ENCODE measurements at regions not wholly inside any gene's neighbourhood (a gene's known extent, or its start where the extent isn't known, plus 50 kb on each side); places are given as distances from the start of the nearest gene placed in this dataset.
"Not testable (repeated sequence)": the region's sequence is repeated elsewhere in the genome, so short reads cannot be mapped to it uniquely, and the experiment has no call there.

GRCh38 chr18:70421471-70422390 is 132.9 kb downstream of the SOCS6 start:
- DNase-seq (ENCODE audit: low read depth): peak; percentile 97

DNA sequence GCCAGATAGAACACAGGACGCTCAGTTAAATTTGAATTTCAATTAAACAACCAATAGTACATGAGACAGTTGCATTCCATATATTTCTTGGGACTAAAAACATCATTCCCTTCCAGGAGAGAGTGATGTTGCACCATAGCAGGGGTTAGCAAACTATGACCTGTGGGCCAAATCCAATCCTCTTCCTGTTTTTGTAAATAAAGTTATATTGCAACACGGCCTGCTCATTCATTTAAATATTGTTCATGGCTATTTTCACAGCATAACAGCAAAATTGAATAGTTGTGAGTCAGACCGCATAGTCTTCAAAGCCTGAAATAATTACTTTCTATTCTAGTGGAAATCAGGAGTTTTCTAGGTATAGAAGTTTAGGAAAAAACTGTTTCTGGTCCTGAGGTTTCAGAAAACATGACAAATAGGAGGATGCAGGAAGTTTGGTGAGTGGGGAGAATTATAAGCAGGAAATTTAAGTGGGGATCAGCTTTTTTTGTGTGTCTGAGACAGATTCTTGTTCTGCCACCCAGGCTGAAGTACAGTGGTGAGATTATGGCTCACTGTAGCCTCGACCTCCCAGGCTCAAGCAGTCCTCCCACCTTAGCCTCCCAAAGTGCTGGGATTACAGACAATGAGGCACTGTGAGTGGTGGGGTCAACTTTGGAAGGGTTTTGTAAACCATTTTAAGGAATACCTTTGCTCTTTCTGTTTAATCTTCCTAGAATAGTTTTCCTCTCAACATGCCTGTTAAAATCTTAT is 131.5 kb downstream of the SOCS6 start:
- peak; percentile 78 for DNase-seq (ENCODE audit: low read depth)

- peak; percentile 65 for DNase-seq (ENCODE audit: low read depth)
These were observed 130.7 kb downstream of the SOCS6 start for GRCh38 chr18:70419526-70419925.

DNA sequence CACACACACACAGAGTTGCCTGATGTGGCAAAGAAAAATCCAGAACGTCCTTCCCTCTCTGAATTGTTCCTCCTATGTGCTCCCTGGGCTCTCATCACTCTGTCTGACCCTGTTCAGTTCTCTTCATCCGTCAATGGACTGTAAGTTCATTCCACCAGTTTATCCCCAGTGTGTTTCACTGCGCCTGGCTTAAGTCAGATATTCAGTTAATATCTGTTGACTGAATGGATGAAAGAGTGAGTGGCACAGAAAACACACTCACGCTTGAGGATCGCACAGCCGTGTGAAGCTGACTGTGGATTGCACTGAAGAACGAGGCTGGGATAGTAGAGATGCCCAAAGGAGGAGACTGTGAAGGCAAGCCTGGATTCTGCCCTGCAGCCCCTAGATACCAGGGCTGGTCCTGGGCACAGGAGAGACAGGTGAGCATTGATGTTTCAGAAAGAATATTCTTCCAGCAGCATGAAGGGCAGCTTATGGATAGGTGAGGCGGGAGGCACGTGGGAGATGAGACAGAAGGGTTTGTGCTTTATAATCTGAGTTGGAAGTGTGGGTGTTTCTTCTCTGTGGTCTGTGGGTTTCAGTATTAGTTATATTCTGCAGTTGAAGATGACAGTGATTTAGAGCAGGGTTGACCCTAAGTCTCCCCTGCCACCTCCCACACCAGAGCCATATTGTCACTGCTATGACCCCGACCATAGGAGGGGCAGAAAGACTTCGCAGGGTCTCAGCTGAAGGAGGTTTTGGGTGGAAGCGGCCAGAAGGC is 129.9 kb downstream of the SOCS6 start:
- DNase-seq (ENCODE audit: low read depth): no peak

- DNase-seq (ENCODE audit: low read depth): no peak
These were observed 129.0 kb downstream of the SOCS6 start for GRCh38 chr18:70417847-70418246.

DNA sequence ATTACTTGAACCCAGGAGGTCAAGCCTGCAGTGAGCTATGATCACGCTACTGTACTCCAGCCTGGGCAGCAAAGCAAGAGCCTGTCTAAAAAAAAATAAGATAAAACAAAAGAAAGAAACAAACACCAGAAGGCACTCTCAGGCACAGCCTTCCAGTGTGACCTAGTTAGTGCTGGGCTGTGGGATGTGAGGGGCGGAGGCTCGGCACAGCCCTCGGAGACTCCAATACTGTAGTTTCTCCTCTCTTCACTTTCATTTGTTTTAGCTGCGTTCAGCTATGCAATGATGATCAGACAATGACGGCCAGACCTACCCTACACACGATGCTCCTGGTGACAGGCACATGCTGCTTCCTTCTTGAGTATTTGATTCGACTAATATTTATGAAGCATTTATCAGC is 127.7 kb downstream of the SOCS6 start:
- no peak for DNase-seq (ENCODE audit: low read depth)

DNA sequence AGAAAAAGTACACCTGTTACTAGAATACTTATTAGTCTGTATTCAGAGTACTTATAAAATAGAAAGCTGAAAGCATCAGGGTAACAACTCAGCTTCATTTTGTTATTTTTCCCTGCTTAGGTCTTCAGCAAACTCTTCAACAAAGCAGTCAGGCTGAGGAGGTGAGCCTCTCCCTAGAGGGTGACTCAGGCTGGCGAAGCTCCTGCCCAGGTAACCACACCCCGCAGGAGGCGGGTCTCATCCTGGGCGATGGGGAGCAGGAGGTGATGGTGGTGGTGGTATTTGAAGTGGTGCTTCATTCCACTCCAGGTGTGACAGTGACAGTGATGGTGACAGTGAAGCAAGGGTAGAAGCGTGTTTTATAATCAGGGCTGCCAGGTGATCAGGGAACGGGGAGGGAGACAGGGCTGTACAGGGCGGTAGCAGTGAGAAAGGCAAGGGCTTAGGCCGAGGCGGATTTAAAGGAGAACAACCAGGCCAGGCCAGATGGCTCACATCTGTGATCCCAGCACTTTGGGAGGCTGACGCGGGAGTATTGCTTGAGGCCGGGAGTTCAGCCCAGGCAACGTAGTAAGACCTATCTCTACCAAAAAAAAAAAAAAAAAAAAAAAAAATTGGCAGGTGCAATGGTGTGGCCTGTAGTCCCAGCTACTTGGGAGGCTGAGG is 127.1 kb downstream of the SOCS6 start:
- no peak for DNase-seq (ENCODE audit: low read depth)

GRCh38 chr18:70414315-70414900 is 125.6 kb downstream of the SOCS6 start:
- no peak for DNase-seq (ENCODE audit: low read depth)

DNA sequence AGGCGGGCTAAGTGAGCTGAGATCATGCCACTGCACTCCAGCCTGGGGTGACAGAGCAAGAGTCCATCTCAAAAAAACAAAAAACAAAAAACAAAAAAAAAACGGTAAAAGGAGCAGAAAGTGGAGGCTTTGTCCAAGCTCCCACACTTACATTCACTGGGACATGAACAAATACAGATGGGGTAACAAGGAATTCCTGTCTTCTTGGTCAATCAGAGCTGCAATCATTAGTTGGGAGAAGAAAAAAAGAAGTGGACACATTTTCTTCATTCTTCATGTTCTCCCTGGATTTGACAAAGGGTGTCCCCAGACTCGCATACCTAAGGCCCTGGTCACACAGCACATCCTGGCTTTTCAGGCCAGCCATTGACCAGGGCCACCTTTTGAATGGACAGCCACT is 124.6 kb downstream of the SOCS6 start:
- DNase-seq (ENCODE audit: low read depth): no peak

GRCh38 chr18:70411876-70412435 is 123.1 kb downstream of the SOCS6 start:
- no peak for DNase-seq (ENCODE audit: low read depth)

DNA sequence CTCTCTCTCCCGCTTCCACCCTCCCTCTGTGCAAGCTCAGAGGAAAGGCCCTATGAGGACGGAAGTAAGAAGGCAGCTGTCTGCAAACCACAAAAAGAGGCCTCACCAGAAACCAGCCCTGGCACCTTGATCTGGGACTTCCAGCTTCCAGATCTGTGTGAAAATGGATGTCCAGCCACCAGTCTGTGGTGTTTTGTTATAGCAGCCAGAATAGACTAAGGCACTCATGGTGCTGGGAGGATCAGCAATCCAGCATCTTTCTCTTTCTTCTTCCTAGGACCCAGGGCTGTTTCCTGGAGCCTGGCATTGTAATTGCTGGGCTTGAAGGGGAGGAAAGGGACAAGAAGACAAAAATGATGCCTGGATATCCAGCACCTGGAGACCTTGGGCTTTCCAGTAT is 122.5 kb downstream of the SOCS6 start:
- DNase-seq (ENCODE audit: low read depth): no peak

GRCh38 chr18:70405052-70405451 is 116.2 kb downstream of the SOCS6 start:
- peak; percentile 48 for DNase-seq (ENCODE audit: low read depth)

- no peak for DNase-seq (ENCODE audit: low read depth)
These were observed 111.6 kb downstream of the SOCS6 start for GRCh38 chr18:70400476-70400875.

DNA sequence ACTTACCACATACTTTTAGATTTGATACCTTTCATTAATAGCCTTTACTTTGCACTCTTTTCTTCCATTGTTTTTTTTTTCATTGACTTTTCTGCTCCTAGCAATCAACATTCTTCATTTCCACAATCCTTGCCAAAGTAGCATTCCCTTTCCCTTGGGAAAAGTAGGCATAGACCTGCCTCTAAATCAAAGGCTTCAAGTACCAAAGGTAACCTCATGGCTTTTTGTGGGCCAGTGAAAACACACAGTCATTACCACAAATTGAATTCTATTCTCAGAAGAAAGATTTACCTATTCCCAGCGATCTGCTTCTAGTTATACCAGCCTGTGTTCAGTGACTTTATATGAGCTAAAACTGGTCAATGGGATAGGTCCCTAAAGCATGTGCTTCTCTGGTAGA is 109.2 kb downstream of the SOCS6 start:
- DNase-seq (ENCODE audit: low read depth): peak; percentile 80

GRCh38 chr18:70397259-70397925 is 108.5 kb downstream of the SOCS6 start:
- DNase-seq (ENCODE audit: low read depth): no peak

DNA sequence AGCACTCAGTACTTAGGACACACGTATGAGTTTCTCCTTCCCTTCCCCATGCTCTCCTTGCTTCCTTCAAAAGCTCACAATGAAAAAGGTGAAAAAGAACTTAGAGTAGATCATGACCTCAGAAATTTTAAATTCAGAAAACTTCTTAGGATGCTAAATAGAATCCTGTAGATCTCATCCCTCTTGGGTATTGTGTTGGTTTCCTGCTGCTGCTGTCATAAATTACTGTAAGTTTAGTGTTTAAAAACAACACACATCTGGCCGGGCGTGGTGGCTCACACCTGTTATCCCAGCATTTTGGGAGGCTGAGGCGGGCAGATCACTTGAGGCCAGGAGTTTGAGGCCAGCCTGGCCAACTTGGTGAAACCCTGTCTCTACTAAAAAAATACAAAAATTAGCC is 106.9 kb downstream of the SOCS6 start:
- not testable (repeated sequence) for DNase-seq (ENCODE audit: low read depth)

GRCh38 chr18:70394672-70395071 is 105.8 kb downstream of the SOCS6 start:
- DNase-seq (ENCODE audit: low read depth): no peak

GRCh38 chr18:70390371-70391090 is 101.7 kb downstream of the SOCS6 start:
- DNase-seq (ENCODE audit: low read depth): no peak

GRCh38 chr18:70389036-70389435 is 100.2 kb downstream of the SOCS6 start:
- DNase-seq (ENCODE audit: low read depth): not testable (repeated sequence)

DNA sequence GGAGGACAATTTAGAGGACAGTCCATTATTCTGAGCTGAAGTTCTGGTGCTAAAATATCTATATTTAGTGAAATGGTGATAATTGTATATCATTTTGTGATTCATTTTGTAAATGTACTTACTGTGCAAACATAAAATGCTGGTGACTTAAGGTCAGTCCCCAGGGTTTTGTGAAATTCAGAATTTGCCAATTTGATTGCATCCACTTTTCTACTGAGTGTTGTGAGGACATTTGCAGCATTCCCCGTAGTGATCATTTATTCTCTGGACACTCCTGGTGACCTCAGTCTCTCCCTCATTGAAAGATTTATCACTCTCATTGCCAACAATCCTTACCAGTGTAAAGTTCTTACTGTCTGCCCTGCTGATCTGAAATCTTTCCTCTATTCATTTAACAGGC is 98.2 kb downstream of the SOCS6 start:
- DNase-seq (ENCODE audit: low read depth): no peak
